Caco-2 (cell line): ENCODE measurements at regions not wholly inside any gene's neighbourhood (a gene's known extent, or its start where the extent isn't known, plus 50 kb on each side); places are given as distances from the start of the nearest gene placed in this dataset.
"Not testable (repeated sequence)": the region's sequence is repeated elsewhere in the genome, so short reads cannot be mapped to it uniquely, and the experiment has no call there.

ENCODE experiments used
- BruUV-seq: library from RNA; stranded (reverse); fragments of 400-500 nt; replicated peaks from 2 replicates; lab custom pipeline; 2021; lab: Mats Ljungman, UMichigan
- CTCF ChIA-PET: fragments of 300-600 bp; sonication (Branson Sonifier 250); formaldehyde crosslinking; loops from one replicate; lab custom pipeline; 2022; ENCODE audit warnings: antibody characterized with exemption; lab: Charles Lee
- POLR2A ChIA-PET: fragments of 300-600 bp; sonication (Branson Sonifier 250); formaldehyde crosslinking; loops from one replicate; lab custom pipeline; 2022; ENCODE audit warnings: antibody characterized with exemption; lab: Charles Lee
- DNase-seq, 2 experiments: peaks; one replicate each; pipeline versions ENCODE4 v3.0.0 to v3.0.0-alpha.2; 2020 to 2022
- H3K27me3 ChIP-seq: replicated peaks from 2 replicates; pipeline ENCODE4 v1.6.0; 2011; ENCODE audit warnings: low read length; ENCODE audit not compliant: control insufficient read depth, insufficient read depth
- H3K36me3 ChIP-seq: 2 replicates; pipeline ENCODE4 v1.5.1; 2011; ENCODE audit warnings: low read length; ENCODE audit not compliant: control insufficient read depth, insufficient read depth
- H3K4me1 ChIP-seq: fragments of 250-450 bp; sonication (Bioruptor Pico); 2 replicates; pipeline ENCODE4 v1.5.1; 2020; ENCODE audit warnings: mild to moderate bottlenecking
- H3K4me3 ChIP-seq: 2 replicates; pipeline ENCODE4 v1.5.1; 2011; ENCODE audit warnings: low read depth, mild to moderate bottlenecking, control low read depth, low read length
- H3K9me3 ChIP-seq: fragments of 250-450 bp; sonication (Bioruptor Pico); 2 replicates; pipeline ENCODE4 v1.5.1; 2020; ENCODE audit warnings: mild to moderate bottlenecking, moderate library complexity
- H3K27ac Mint-ChIP-seq: one replicate; pipeline ENCODE4 v1.8.0; 2022; ENCODE audit warnings: mixed read lengths; ENCODE audit not compliant: unreplicated experiment
- H3K27me3 Mint-ChIP-seq: one replicate; pipeline ENCODE4 v1.8.0; 2022; ENCODE audit warnings: mixed read lengths; ENCODE audit not compliant: insufficient read depth, unreplicated experiment
- H3K36me3 Mint-ChIP-seq: one replicate; pipeline ENCODE4 v1.8.0; 2022; ENCODE audit warnings: mild to moderate bottlenecking, mixed read lengths; ENCODE audit not compliant: insufficient read depth, unreplicated experiment
- H3K4me1 Mint-ChIP-seq: one replicate; pipeline ENCODE4 v1.8.0; 2022; ENCODE audit warnings: low read depth, mixed read lengths; ENCODE audit not compliant: unreplicated experiment
- H3K4me3 Mint-ChIP-seq: one replicate; pipeline ENCODE4 v1.8.0; 2022; ENCODE audit warnings: mild to moderate bottlenecking, moderate library complexity, mixed read lengths; ENCODE audit not compliant: unreplicated experiment
- H3K9me3 Mint-ChIP-seq: one replicate; pipeline ENCODE4 v1.8.0; 2022; ENCODE audit warnings: mixed read lengths; ENCODE audit not compliant: unreplicated experiment
- intact Hi-C: fragments of 100-400 bp; cut with micrococcal nuclease; formaldehyde crosslinking; loops from one replicate; pipeline ENCODE4 v1.10.0; 2022; ENCODE audit not compliant: unreplicated experiment
- TF ChIP-seq, protein P1 (sequence below), 2 experiments: fragments of 200-600 bp in 1 of 2; IDR thresholded peaks; 1 replicate in 1 of 2; 2 replicates in 1 of 2; pipeline versions ENCODE4 v1.5.1 to v1.8.0; 2011 to 2022; ENCODE audit warnings: antibody characterized with exemption in 1 of 2, control low read depth in 1 of 2, inconsistent platforms in 1 of 2, low read depth in 1 of 2, low read length in 1 of 2, mild to moderate bottlenecking in 1 of 2, moderate library complexity in 1 of 2; ENCODE audit not compliant: insufficient read depth in 1 of 2, severe bottlenecking in 1 of 2, unreplicated experiment in 1 of 2

DNA sequence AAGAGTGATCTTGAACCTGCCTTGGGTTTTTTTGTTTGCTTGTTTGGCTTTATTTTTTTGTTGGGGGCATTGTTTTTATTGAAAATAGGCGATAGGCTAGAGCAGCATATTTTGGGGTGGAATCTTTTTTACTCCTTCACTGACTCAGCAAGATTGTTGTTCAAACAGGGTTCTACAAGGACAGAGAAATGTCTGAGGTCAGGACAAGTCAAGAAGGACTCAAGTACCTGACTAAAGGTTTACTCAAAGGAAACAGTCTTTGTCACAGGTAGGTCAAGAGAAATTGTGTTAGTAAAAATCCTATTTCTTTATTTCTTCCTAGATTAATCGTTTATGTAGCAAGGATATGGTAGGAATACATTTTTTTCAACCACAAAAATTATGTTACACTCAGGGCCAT, 1564.0 kb upstream of the CDH9 start:
- H3K36me3 Mint-ChIP-seq = no peaks in the 10 kb centered on the region
- intact Hi-C loops = no loop called here
- H3K4me1 Mint-ChIP-seq = no peaks in the 10 kb centered on the region

DNA sequence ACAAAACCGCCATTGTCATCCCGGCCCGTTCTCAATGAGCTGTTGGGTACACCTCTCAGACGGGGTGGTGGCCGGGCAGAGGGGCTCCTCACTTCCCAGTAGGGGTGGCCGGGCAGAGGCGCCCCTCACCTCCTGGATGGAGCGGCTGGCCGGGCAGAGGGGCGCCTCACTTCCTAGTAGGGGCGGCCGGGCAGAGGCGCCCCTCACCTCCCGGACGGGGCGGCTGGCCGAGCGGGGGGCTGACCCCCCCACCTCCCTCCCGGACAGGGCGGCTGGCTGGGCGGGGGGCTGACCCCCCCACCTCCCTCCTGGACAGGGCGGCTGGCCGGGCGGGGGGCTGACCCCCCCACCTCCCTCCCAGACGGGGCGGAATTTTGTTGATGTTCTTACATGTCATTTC, 1558.3 kb upstream of the CDH9 start:
- POLR2A ChIA-PET, H3K27me3 ChIP-seq: not testable (repeated sequence)

More for the DNA sequence above, 1564.0 kb upstream of the CDH9 start:
- H3K9me3 Mint-ChIP-seq = no peaks in the 10 kb centered on the region
- ChIA-PET CTCF (no interaction called here), POLR2A (no interaction called here)
- Histone ChIP-seq H3K9me3 (0 out of 2 replicates have a peak, but pooled peaks cover 3% of the 10 kb centered on the region), H3K27me3 (no peaks in the 10 kb centered on the region), H3K36me3 (no peaks in the 10 kb centered on the region), H3K4me3 (no peak overlapping the region), H3K4me1 (no peaks in the 10 kb centered on the region)
- no peaks in the 10 kb centered on the region for H3K27me3 Mint-ChIP-seq
- H3K27ac Mint-ChIP-seq = no peak overlapping the region
- DNase-seq = no peak
- no TSS peak for BruUV-seq
- TF ChIP-seq, protein P1, sequence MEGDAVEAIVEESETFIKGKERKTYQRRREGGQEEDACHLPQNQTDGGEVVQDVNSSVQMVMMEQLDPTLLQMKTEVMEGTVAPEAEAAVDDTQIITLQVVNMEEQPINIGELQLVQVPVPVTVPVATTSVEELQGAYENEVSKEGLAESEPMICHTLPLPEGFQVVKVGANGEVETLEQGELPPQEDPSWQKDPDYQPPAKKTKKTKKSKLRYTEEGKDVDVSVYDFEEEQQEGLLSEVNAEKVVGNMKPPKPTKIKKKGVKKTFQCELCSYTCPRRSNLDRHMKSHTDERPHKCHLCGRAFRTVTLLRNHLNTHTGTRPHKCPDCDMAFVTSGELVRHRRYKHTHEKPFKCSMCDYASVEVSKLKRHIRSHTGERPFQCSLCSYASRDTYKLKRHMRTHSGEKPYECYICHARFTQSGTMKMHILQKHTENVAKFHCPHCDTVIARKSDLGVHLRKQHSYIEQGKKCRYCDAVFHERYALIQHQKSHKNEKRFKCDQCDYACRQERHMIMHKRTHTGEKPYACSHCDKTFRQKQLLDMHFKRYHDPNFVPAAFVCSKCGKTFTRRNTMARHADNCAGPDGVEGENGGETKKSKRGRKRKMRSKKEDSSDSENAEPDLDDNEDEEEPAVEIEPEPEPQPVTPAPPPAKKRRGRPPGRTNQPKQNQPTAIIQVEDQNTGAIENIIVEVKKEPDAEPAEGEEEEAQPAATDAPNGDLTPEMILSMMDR (IDR thresholded peaks at IDR 0.05; ENCODE audit: insufficient read depth in 1 of 2, low read depth in 1 of 2, low read length in 1 of 2, severe bottlenecking in 1 of 2, unreplicated experiment in 1 of 2) = no peak
- no peak overlapping the region for H3K4me3 Mint-ChIP-seq

DNA sequence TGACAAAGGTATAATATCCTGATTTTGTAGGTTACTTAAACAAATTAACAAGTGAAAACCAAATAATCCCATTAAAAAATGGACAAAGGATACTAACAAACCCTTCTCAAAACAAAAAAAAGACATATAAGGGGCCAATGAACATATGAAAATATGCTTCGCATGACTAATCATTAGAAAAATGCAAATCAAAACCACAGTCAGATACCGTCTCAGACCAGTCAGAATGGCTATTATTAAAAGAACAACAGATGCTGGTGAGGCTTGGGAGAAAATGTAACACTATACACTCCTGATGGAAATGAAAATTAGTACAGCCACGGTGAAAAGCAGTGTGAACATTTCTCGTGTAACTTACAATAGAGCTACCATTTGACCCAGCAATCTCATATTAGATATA, 1542.2 kb upstream of the CDH9 start:
- Histone ChIP-seq H3K36me3 (no peaks in the 10 kb centered on the region), H3K9me3 (no peaks in the 10 kb centered on the region), H3K4me1 (no peaks in the 10 kb centered on the region), H3K27me3 (no peaks in the 10 kb centered on the region), H3K4me3 (no peak overlapping the region)
- TF ChIP-seq, protein P1 (IDR thresholded peaks at IDR 0.05; ENCODE audit: insufficient read depth in 1 of 2, low read depth in 1 of 2, low read length in 1 of 2, severe bottlenecking in 1 of 2, unreplicated experiment in 1 of 2) = no peak
- Mint-ChIP-seq H3K4me1 (no peaks in the 10 kb centered on the region), H3K36me3 (no peaks in the 10 kb centered on the region), H3K27ac (no peak overlapping the region), H3K4me3 (no peak overlapping the region), H3K9me3 (no peaks in the 10 kb centered on the region), H3K27me3 (no peaks in the 10 kb centered on the region)
- no peak for DNase-seq
- POLR2A ChIA-PET = no interaction called here
- intact Hi-C loops = no loop called here
- CTCF ChIA-PET = no interaction called here
- BruUV-seq = no TSS peak

More for the DNA sequence above, 1558.3 kb upstream of the CDH9 start:
- H3K27me3 Mint-ChIP-seq, H3K4me1 ChIP-seq, H3K4me3 Mint-ChIP-seq, DNase-seq, H3K9me3 Mint-ChIP-seq, CTCF ChIA-PET, intact Hi-C loops, BruUV-seq, H3K36me3 Mint-ChIP-seq, H3K4me1 Mint-ChIP-seq, H3K4me3 ChIP-seq, H3K9me3 ChIP-seq, H3K27ac Mint-ChIP-seq, H3K36me3 ChIP-seq: not testable (repeated sequence)

DNA sequence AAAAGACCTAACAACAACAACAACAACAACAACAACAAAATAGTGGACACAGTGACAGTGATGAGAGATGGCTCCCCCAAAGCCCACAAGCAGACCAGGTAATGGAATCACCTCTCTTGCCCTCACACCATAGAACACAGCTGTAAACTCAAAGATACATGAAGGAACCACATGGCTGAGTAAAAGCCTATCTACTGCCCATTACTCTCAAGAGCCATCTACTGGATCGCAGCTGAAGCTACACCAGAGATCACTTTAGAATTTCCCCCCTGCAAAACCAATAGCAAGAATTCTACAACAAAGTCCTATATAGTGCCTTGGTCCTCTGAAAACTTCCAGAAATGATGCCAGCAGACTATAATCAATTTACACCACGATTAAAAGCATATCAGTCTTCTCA, 1537.6 kb upstream of the CDH9 start:
- Histone ChIP-seq H3K4me3 (no peak overlapping the region), H3K27me3 (no peaks in the 10 kb centered on the region), H3K36me3 (no peaks in the 10 kb centered on the region), H3K4me1 (no peaks in the 10 kb centered on the region), H3K9me3 (no peaks in the 10 kb centered on the region)
- Mint-ChIP-seq H3K36me3 (no peaks in the 10 kb centered on the region), H3K4me1 (peaks cover 5% of the 10 kb centered on the region), H3K27me3 (no peaks in the 10 kb centered on the region), H3K4me3 (no peak overlapping the region), H3K27ac (no peak overlapping the region), H3K9me3 (no peaks in the 10 kb centered on the region)
- POLR2A ChIA-PET = no interaction called here
- TF ChIP-seq, protein P1 (IDR thresholded peaks at IDR 0.05; ENCODE audit: insufficient read depth in 1 of 2, low read depth in 1 of 2, low read length in 1 of 2, severe bottlenecking in 1 of 2, unreplicated experiment in 1 of 2) = peak; percentile 33 to 61
- CTCF ChIA-PET = interaction anchor here (1.0 to 1.3 kb wide), 2 partner anchors 103 to 231 kb away, joined by 3 to 10 read pairs; no protein-coding TSS in a partner anchor
- peak in 1 of 2 experiments; percentile 11 for DNase-seq
- intact Hi-C loops = loop anchor here (1.0 to 5.0 kb wide), 2 partner anchors 104 to 231 kb away; no protein-coding TSS in a partner anchor
- no TSS peak for BruUV-seq
